GM18861 (cell line): ENCODE measurements at regions not wholly inside any gene's neighbourhood (a gene's known extent, or its start where the extent isn't known, plus 50 kb on each side); places are given as distances from the start of the nearest gene placed in this dataset.
"Not testable (repeated sequence)": the region's sequence is repeated elsewhere in the genome, so short reads cannot be mapped to it uniquely, and the experiment has no call there.

Experiments used
- ATAC-seq: cut with Tn5 transposase; IDR thresholded peaks from one replicate; pipeline ENCODE4 v1.9.1; 2021; ENCODE audit not compliant: unreplicated experiment

DNA sequence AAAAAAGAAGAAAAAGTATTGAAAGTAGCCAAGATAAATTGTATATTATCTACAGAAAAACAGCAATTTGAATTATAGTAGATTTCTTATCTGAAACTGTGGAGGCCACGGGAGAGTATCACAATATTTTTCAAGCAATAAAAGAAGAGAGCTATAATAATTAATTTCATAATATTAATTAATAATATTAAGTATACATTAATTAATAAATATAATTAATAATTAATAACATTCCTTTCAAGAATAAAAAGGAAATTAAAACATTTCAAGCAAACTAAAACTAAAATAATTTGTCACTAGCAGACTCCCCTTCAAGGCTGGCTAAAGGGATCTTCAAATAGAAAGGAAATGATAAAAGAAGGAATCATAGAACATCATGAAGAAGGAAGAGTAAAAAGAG, 372.7 kb upstream of the KYNU start:
- ATAC-seq, result no peak

DNA sequence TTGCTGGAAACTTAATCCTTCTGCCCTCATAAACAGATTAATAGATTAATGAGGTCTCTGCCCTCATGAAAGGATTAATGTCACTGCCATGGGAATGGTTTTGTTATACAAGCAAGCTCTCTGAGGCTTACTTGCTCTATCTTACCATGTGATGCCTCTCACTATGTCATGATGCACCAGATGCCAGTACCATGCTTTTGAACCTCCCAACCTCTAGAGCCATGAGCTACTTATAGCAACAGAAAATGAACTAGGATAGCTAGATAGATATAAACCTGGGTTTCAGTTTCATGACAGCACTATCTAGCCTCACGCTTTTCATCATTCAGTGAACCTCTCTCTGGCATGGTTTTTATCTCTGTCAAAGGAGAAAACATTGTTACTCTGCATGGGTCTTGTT, 371.6 kb upstream of the LRP1B start:
- ATAC-seq, result no peak

DNA sequence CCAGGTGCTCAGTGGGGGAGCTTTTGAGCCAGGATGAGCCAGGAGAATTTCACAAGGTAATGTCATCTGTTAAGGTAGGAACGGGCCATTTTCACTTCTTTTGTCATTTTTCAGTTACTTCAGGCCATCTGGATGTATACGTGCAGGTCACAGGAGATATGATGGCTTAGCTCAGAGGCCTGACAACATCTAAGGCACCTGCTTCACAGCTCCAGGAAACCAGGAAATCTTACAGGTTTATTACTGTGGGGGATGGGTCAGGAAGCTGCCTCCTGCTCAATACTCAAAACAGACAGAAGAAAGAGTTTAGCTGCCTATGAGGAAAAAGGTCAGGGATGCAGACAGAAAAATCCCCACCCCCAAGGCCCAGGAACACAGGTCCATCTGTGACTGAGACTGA, 364.3 kb upstream of the LRP1B start:
- no peak for ATAC-seq

DNA sequence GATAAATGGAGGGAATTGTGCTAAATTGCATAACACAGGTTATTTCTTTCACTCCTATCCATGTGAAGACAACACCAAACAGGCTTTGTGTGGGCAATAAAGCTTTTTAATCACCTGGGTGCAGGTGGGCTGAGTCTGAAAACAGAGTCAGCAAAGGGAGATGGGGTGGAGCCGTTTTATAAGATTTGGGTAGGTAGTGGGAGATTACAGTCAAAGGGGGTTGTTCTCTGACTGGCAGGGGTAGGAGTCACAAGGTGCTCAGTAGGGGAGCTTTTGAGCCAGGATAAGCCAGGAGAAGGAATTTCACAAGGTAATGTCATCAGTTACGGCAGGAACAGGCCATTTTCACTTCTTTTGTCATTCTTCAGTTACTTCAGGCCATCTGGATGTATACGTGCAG, 358.8 kb upstream of the LRP1B start:
- ATAC-seq, result not testable (repeated sequence)

DNA sequence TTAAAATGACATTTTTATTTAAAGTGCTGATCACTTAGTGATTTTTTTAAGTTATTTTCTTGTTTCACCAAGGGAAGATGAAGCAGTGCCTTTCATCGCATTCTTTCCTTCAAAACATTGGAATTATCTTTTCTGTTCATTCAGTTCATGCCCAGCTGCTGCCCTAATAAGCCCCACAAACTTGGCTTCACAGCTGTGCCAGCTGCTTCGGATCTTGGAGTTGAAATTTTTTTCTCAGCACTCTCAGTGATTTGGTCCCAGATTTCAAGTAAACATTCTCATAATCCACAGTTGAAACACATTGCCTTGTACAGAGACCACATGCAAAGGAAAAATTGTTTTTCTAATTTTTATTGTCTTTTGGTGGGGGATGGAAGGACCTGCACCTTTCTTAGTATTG, 353.3 kb upstream of the LRP1B start:
- ATAC-seq, result no peak

DNA sequence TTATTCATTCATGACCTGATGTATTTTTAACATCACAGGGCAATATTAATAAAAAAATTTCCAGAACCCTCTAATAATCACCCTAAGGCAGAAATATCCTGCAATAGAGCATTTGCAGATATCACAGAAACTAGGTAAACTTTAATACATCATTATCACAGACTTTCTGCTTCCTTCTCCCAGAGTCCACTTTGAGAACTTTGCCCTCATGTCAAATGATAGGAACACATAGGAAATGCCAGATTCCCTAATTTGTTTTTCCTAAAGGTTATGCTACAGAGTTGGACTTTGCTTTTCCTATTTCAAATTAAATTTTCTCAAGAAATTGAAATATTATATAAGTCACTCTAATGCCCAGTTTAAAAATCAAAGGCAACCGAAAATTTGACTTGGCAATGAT, 352.8 kb upstream of the LRP1B start:
- no peak for ATAC-seq

DNA sequence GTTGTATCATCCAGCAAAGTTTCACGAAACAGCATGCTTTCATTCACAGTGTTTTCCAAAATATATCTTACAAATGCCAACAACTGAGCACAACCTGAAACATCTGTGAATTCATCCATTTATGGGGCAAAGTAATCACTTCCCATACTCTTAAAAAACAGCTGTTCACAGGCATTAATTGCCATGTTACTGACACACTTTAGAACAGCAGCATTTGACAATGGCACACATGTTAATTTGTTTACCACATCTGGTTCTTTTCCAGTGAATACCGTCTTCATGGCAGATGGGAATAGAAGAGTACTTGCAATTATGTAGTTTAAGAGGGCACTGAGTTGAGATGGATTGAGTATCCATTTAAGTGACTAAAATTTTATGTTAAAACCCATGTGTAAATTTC, 347.4 kb upstream of the LRP1B start:
- ATAC-seq, result no peak

DNA sequence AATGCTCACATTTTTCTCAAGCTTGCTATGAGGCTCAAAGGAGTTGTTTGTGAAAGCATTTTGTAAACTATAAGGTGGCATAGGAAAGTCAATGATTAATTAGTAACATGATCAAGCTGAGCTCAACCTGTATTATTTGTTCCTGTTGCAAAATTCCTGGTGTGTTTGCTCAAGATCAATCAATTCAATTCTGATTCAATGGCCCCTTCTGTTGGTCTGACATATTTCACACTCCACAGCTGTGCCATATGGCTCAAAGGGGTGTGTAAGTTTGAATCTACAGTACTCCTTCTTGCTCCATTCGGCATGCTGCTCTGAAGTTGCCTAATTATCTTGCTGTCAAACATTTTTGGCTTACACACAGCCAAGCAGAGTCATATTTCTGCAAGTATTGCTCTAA, 341.6 kb upstream of the LRP1B start:
- no peak for ATAC-seq

DNA sequence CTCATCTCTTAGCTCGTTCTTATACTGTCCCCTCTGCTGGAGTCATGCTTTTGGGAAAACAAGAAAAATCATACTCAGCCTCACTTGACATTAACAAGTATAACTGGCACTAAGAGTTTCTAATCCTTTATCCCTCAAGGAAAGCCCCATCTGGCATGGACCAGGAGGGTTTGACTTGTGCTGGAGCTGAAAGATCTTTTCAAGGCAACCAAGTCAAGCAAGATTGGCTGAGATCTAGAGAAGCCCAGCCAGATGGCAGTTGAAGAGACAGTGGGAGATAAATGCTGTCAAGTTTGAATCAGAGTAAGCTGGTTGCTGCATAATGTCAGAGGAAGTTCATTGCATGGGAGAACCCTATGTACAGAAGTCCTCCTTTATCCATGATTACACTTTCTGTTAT, 336.5 kb upstream of the LRP1B start:
- no peak for ATAC-seq

DNA sequence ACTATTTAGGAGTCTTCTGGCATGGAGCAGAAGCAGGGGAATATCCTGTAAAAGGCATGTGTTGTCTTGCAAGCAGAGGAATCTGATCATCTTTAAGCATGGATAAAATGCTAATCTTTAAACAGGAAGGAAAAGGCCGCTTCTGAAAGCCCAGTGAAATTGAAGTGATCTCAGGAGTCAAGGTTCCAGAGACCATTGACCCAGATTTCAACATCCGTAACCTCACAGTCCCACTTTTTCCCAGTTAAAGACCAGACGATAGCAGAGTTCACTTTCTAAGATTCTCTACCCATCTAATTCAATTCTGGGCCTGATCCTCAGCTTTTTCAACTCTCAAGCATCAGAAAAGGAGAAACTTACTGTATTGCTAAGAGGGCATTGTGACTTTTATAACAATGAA, 332.2 kb upstream of the LRP1B start:
- no peak for ATAC-seq

DNA sequence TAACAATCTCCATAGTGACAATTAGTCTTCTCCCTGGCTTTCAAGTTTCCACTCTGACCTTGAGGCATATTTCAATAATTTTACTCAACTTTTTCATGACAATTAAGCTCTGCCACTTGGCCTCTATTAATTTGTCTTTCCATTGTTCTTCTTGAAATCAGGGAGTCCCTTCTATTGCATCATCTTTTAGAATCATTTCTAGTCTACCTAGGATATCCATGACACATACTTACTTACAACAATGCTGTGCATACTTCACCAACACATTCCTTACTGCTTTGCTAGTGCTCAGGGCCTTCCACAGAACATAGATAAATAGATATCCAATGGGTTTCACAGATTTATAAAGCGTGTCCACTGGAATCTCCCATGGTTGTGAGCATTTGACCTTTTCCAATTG, 331.5 kb upstream of the LRP1B start:
- no peak for ATAC-seq

DNA sequence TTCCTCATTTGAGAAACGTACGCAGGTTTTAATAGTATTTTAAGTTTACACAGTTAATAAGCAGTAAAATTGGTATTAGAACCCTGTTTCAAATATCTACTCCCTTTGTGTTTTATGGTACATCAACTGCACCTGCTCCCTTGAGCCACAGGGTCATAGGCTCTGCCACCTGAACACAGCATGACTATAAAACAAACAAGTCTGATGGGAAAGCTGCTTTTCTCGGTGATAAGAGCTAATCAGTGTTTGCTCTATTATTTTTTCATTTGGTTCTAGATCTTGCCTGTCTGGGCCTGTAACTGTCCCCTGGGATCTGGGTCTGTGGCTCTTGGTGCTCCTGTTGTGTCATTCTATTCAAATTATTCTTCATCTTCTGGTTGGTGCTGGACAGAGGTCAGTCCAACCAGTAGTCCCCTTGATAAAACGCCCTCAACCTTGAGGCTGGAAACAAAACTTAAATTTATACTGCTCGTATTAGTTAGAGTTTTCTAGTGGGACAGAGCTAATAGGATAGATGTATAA, 314.8 kb upstream of the LRP1B start:
- no peak for ATAC-seq

DNA sequence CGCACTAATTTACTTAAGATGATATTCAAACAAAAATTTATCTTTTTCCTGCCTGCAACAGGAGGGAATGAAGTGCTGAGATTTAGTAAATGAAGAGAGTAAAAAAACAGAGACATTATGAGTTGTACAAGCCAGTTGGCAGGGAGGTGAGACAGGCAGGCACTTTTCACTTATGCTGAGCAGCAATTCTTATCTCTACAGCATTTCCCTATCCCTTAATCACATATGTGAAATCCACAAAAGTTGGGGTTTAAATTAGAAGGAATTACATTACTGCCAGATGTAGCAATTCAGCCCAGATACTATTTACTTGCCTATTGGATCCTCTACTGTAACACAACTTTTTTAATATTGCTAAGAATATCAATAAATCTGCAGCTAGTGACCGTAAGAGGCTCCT, 314.2 kb upstream of the LRP1B start:
- no peak for ATAC-seq

DNA sequence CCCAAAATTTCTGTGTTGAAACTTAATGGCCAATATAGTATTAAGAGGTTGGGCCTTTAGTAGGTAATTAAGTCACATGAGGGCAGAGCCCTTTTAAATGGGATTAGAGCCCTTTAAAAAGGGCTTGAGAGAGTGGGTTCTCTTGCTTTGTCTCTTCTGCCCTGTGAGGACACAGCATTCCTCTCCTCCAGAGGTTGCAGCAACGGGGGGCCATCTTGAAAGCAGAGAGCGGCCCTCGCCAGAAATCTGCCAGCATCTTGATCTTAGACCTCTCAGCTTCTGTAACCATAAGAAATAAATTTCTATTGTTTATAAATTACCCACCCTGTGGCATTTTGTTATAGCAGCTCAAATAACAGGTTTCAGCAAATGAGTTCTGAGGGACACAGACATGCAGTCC, 305.0 kb upstream of the LRP1B start:
- ATAC-seq, result no peak

DNA sequence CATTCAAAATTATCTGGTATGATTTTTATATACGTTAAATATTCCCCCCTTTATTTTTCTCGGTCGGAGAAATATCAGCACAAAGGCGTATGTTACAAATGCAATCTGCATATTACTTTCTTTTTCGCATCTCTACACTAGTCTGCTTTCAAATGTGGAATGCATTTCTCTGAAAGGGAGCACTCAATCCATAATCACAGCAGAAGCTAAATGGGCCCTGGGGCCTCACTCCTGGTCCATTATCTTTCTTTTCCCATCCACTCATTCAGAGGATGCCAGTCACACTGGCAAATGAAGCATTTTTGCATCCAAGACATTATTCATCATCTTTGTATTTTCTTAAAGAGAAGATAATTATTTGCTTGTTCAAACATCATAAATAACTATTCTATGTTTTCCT, 295.2 kb upstream of the LRP1B start:
- no peak for ATAC-seq

DNA sequence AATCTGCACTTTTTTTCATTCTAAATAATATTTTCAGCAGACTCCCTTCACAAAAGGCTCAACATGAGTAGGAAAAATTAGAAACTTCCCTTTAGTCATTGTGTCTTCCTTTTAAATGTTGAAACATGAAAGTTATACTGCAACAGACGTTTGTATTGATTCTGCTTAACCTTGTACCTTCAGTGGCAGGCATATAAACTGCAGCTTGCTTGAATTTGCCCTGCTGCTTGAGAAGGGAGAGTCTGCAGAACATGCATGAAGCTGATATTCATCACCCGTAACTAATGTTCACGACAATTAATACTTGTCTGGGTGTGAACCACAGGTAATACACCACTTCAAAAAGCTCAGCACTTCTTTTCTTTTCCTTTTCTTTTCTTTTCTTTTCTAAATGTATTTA, 294.7 kb upstream of the LRP1B start:
- ATAC-seq, result no peak

DNA sequence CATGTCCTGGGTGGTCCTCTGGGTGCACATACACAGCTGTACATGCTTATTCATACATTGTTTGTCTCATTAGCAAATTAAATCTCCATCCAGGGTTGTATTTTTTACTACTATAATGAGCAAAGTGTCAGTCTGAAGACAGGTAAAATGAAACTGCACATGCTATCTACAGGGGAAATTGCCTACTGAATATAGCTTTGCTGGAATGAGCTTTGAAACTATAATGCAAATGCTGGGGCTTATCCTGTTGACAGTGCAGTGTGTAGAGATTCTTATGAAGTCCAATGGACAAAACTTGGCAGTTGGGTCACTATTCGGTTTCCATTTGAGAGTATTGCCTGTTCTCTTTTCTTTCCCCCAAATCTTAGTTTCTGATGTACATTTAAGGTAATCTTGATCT, 292.8 kb upstream of the LRP1B start:
- no peak for ATAC-seq

DNA sequence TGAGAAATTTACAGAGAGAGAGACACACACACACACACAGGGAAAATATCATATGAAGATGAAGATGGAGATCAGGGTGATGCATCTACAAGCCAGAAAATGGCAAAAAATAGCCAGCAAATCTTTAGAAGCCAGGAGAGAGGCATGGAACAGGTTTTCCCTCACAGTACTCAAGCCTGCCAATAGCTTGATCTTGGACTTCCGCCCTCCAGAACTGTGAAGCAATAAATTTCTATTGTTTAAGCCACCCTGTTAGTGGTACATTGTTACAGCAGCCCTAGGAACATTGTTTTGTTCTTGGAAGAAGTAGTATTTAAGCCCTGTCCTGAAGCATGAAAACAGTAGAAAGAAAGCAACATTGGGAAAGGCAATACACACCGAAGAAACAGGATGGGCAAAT, 292.0 kb upstream of the LRP1B start:
- no peak for ATAC-seq

DNA sequence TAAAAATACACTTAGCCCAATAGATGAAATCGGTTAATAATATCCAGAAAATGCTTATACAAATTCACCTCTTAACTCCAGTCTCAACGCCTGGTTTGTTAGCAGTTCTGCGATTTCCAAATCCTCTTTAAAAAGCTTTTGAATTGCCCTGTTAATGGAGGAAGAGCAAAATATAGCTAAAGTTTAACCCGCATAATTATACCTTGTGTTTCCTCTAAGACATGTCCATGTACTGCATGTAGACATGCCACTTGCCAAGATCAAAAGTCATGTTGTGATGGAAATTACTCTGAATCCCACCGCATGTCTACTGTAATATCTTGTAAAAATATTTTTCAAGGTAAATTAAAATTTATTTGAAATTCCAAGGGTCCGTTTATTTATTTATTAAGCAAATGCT, 291.2 kb upstream of the LRP1B start:
- ATAC-seq, result no peak

DNA sequence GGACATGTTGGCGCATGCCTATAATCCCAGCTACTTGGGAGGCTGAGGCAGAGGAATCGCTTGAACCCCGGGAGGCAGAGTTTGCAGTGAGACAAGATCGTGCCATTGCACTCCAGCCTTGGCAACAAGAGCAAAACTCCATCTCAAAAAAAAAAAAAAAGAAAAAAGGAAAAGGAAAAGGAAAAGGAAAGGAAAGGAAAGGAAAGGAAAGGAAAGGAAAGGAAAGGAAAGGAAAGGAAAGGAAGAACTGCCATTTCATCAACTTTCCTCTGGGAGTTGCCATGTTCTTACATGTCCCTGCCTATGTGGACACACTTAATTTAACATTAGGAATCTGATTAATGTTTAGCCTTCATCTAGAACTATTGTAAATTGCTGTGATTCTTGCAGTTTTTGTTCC, 287.9 kb upstream of the LRP1B start:
- not testable (repeated sequence) for ATAC-seq

DNA sequence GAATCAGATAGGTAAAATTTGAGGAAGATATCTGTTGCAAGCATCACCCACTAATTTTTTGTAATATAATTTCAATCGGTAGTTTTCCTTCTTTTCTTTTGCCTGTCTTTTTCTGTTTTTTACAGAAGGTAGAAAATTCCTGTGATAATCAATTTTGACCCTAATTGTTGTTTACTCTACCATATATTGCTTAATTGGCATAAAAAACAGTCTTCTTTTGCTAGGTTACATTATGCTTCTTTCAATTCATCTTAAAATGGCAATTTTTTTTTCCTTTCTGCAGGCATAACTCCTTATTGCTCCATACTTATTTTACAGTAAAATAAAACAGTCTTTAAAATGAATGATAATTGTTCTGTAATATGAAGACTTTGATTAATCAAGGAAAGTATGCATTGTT, 286.2 kb upstream of the LRP1B start:
- ATAC-seq, result no peak

DNA sequence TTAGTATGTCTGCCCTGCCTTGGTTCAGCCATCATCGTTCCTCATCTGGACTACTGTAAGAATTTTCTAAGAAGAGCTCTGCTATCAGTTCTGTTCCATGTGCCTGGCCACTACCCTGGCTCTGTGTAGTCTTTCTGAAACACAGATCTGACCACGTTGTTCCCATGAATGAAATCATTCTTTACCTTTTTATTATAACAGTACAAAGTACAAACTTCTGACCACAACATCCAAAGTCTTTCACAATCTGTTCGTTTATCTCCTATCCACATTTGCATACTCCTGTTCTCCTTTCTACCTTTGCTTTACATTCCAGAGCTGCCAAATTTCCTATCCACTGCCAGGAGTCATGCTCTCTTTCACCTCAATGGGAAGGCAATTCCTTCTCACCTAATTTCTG, 284.6 kb upstream of the LRP1B start:
- ATAC-seq, result no peak

DNA sequence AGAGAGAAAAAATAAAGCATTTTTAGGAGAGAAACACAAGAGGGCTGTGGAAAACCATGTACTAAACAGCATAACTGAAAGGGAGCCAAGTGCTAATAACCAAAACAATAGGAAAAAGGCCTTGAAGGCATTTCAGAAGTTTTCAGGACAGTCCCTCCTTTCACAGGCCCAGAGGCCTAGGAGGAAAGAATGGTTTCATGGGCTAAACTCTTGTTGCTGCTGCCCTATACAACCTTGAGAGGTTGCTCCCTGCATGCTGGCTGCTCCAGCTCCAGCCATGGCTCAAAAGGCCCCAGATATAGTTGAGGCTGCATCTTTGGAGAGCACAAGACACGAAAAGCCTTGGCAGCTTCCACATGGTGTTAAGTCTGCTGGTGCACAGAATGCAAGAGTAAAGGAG, 267.4 kb upstream of the LRP1B start:
- no peak for ATAC-seq

DNA sequence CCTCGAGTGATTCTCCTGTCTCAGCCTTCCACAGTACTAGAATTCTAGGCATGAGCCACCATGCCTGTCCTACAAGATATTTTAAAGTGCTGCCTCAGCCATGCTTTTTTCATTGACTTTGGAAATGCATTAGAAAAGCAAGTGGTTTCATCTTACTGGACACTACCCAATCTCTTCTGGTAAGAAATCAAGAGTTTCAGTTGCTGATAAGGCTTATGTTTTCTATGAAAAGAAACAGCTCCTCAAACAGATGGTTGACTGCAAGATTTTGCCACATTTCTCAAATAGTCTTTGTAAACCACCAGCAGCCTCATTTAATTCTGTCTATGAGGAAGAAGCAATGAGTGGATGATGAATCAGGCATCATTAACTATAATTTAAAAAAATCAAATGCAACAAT, 264.5 kb upstream of the LRP1B start:
- ATAC-seq, result no peak
